Esophagus muscularis mucosa (tissue), 3 donors: ENCODE measurements at regions not wholly inside any gene's neighbourhood (a gene's known extent, or its start where the extent isn't known, plus 50 kb on each side); places are given as distances from the start of the nearest gene placed in this dataset.

Experiments used
- CTCF ChIP-seq, 3 experiments: fragments of 200-600 bp in 2 of 3; fragments of 450-650 bp in 1 of 3; sonication (generic) in 2 of 3; IDR thresholded peaks; one replicate each; pipeline ENCODE4 v1.5.1; 2017 to 2019; ENCODE audit warnings: antibody characterized with exemption in 3 of 3, mild to moderate bottlenecking in 2 of 3, moderate library complexity in 1 of 3
- POLR2A ChIP-seq: fragments of 450-650 bp; IDR thresholded peaks from one replicate; pipeline ENCODE4 v1.6.1; 2017; ENCODE audit warnings: antibody characterized with exemption, moderate library complexity, mild to moderate bottlenecking, low read depth

- TF ChIP-seq POLR2A (no peak), CTCF (IDR thresholded peaks at IDR 0.05) (no peak)
Observed at GRCh38 chr15:57777003-57777402, 70.5 kb downstream of the POLR2M start.
